Embryonic facial prominence (tissue), 1 donor: ENCODE measurements at regions not wholly inside any gene's neighbourhood (a gene's known extent, or its start where the extent isn't known, plus 50 kb on each side); places are given as distances from the start of the nearest gene placed in this dataset.
"Not testable (repeated sequence)": the region's sequence is repeated elsewhere in the genome, so short reads cannot be mapped to it uniquely, and the experiment has no call there.

Experiments
- DNase-seq: peaks from one replicate; pipeline ENCODE4 v3.0.0-alpha.2; 2016; ENCODE audit errors: extremely low spot score

GRCh38 chr7:135872861-135873260 is 104.3 kb downstream of the MTPN start:
- DNase-seq: not testable (repeated sequence)

GRCh38 chr7:135862586-135863340 is 114.2 kb upstream of the FAM180A start:
- no peak for DNase-seq

- DNase-seq: no peak
These were observed 110.9 kb upstream of the FAM180A start for GRCh38 chr7:135859538-135859937.

GRCh38 chr7:135858851-135859250 is 110.2 kb upstream of the FAM180A start:
- DNase-seq: no peak

- DNase-seq: no peak
These were observed 109.8 kb upstream of the FAM180A start for GRCh38 chr7:135858379-135858778.

GRCh38 chr7:135857519-135858274 is 109.1 kb upstream of the FAM180A start:
- DNase-seq: no peak

GRCh38 chr7:135856356-135857144 is 107.9 kb upstream of the FAM180A start:
- DNase-seq: no peak

- DNase-seq: no peak
These were observed 107.2 kb upstream of the FAM180A start for GRCh38 chr7:135855846-135856245.

- no peak for DNase-seq
These were observed 104.9 kb upstream of the FAM180A start for GRCh38 chr7:135853499-135853898.

- no peak for DNase-seq
These were observed 104.4 kb upstream of the FAM180A start for GRCh38 chr7:135853008-135853407.

GRCh38 chr7:135847242-135847641 is 98.6 kb upstream of the FAM180A start:
- no peak for DNase-seq

GRCh38 chr7:135846339-135846738 is 97.7 kb upstream of the FAM180A start:
- DNase-seq: no peak

- no peak for DNase-seq
These were observed 96.9 kb upstream of the FAM180A start for GRCh38 chr7:135845415-135846075.

- DNase-seq: no peak
These were observed 96.3 kb upstream of the FAM180A start for GRCh38 chr7:135844903-135845302.

- DNase-seq: no peak
These were observed 94.6 kb upstream of the FAM180A start for GRCh38 chr7:135843214-135843613.

GRCh38 chr7:135842446-135843179 is 94.0 kb upstream of the FAM180A start:
- no peak for DNase-seq

GRCh38 chr7:135840591-135840990 is 92.0 kb upstream of the FAM180A start:
- no peak for DNase-seq

GRCh38 chr7:135837675-135838074 is 89.1 kb upstream of the FAM180A start:
- DNase-seq: no peak

- no peak for DNase-seq
These were observed 85.7 kb upstream of the FAM180A start for GRCh38 chr7:135834266-135834665.

GRCh38 chr7:135833642-135834041 is 85.0 kb upstream of the FAM180A start:
- DNase-seq: no peak
